NB4 (cell line): ENCODE measurements at regions not wholly inside any gene's neighbourhood (a gene's known extent, or its start where the extent isn't known, plus 50 kb on each side); places are given as distances from the start of the nearest gene placed in this dataset.

Experiments
- DNase-seq: peaks from one replicate; pipeline ENCODE4 v3.0.0; 2010; ENCODE audit warnings: low read depth
- H3K4me3 ChIP-seq: one replicate; pipeline ENCODE4 v1.5.1; 2011; ENCODE audit warnings: mild to moderate bottlenecking, low read depth, low read length, moderate library complexity
- CTCF ChIP-seq: IDR thresholded peaks from one replicate; pipeline ENCODE4 v1.5.1; 2012; ENCODE audit warnings: low read depth, low read length
- MAX ChIP-seq: IDR thresholded peaks from 2 replicates; pipeline ENCODE4 v1.6.1; 2011; ENCODE audit warnings: low read depth, low read length
- MYC ChIP-seq: IDR thresholded peaks from 2 replicates; pipeline ENCODE4 v1.6.1; 2011; ENCODE audit warnings: low read depth, low read length
- POLR2A ChIP-seq: IDR thresholded peaks from 2 replicates; pipeline ENCODE4 v1.6.1; 2011; ENCODE audit warnings: mild to moderate bottlenecking; ENCODE audit not compliant: insufficient read length; ENCODE audit errors: extremely low read depth

GRCh38 chr1:58391514-58391913 is 155.0 kb downstream of the OMA1 start:
- DNase-seq: no peak
- no peak overlapping the region for H3K4me3 ChIP-seq
- TF ChIP-seq MYC (no peak), POLR2A (no peak), CTCF (no peak), MAX (no peak)

GRCh38 chr1:58391056-58391455 is 155.5 kb downstream of the OMA1 start:
- peak; percentile 43 for DNase-seq
- TF ChIP-seq MYC (no peak), MAX (no peak), POLR2A (no peak), CTCF (no peak)
- H3K4me3 ChIP-seq: no peak overlapping the region

GRCh38 chr1:58390091-58390490 is 156.4 kb downstream of the OMA1 start:
- TF ChIP-seq MAX (no peak), POLR2A (no peak), MYC (no peak), CTCF (no peak)
- DNase-seq: no peak
- no peak overlapping the region for H3K4me3 ChIP-seq

GRCh38 chr1:58380345-58380744 is 166.2 kb downstream of the OMA1 start:
- no peak overlapping the region for H3K4me3 ChIP-seq
- TF ChIP-seq POLR2A (no peak), CTCF (no peak), MAX (no peak), MYC (no peak)
- DNase-seq: no peak

- DNase-seq: no peak
- no peak for TF ChIP-seq MAX
- no peak for TF ChIP-seq MYC
- TF ChIP-seq CTCF: no peak
- TF ChIP-seq POLR2A: no peak
- no peak overlapping the region for H3K4me3 ChIP-seq
Measured at GRCh38 chr1:58367217-58367616, 179.3 kb downstream of the OMA1 start.

- no peak overlapping the region for H3K4me3 ChIP-seq
- TF ChIP-seq MAX: no peak
- DNase-seq: no peak
Measured at GRCh38 chr1:58365328-58365727, 181.2 kb downstream of the OMA1 start.

- no peak for TF ChIP-seq POLR2A
- DNase-seq: no peak
- no peak overlapping the region for H3K4me3 ChIP-seq
Measured at GRCh38 chr1:58363585-58363984, 182.9 kb downstream of the OMA1 start.
